Neural progenitor cell (in vitro differentiated cells): ENCODE measurements at regions not wholly inside any gene's neighbourhood (a gene's known extent, or its start where the extent isn't known, plus 50 kb on each side); places are given as distances from the start of the nearest gene placed in this dataset.

ENCODE experiments used
- EZH2 ChIP-seq: fragments of 200-600 bp; sonication (generic); IDR thresholded peaks from 2 replicates; pipeline ENCODE4 v1.6.1; 2017; ENCODE audit warnings: antibody characterized with exemption, mild to moderate bottlenecking, moderate library complexity
- EZH2phosphoT487 ChIP-seq: fragments of 200-600 bp; sonication (generic); IDR thresholded peaks from 2 replicates; pipeline ENCODE4 v1.6.1; 2017; ENCODE audit warnings: antibody characterized with exemption
- TF ChIP-seq, protein P1 (sequence below): fragments of 200-600 bp; sonication (generic); IDR thresholded peaks from 2 replicates; pipeline ENCODE4 v1.5.1; 2017; ENCODE audit warnings: antibody characterized with exemption, mild to moderate bottlenecking

DNA sequence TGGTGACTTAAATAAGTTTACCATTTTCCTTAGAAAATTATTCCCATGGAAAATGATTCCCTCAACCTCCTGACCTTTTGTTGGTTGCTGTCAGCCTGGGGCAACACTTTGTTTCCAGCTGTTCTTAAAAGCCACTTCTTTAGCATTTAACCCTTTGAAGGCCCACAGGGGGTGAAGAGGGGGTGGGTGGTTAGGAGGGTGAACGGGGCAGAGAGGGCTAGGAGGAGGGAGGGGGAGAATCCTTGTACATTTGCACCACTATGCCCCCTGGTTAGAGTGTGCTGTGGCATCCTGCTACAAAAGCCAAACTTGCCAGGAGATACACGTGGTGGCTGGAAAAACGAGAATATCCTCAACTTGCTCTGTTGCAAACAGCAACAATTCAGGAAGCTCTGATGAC lies 273.2 kb upstream of the RGMA start:
- TF ChIP-seq, protein P1, sequence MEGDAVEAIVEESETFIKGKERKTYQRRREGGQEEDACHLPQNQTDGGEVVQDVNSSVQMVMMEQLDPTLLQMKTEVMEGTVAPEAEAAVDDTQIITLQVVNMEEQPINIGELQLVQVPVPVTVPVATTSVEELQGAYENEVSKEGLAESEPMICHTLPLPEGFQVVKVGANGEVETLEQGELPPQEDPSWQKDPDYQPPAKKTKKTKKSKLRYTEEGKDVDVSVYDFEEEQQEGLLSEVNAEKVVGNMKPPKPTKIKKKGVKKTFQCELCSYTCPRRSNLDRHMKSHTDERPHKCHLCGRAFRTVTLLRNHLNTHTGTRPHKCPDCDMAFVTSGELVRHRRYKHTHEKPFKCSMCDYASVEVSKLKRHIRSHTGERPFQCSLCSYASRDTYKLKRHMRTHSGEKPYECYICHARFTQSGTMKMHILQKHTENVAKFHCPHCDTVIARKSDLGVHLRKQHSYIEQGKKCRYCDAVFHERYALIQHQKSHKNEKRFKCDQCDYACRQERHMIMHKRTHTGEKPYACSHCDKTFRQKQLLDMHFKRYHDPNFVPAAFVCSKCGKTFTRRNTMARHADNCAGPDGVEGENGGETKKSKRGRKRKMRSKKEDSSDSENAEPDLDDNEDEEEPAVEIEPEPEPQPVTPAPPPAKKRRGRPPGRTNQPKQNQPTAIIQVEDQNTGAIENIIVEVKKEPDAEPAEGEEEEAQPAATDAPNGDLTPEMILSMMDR, result no peak
- no peak for TF ChIP-seq EZH2phosphoT487
- no peak for TF ChIP-seq EZH2
